Hepatocyte (in vitro differentiated cells): ENCODE measurements at regions not wholly inside any gene's neighbourhood (a gene's known extent, or its start where the extent isn't known, plus 50 kb on each side); places are given as distances from the start of the nearest gene placed in this dataset.
"Not testable (repeated sequence)": the region's sequence is repeated elsewhere in the genome, so short reads cannot be mapped to it uniquely, and the experiment has no call there.

Experiments used
- DNase-seq: peaks from one replicate; pipeline ENCODE4 v3.0.0-alpha.2; 2016; ENCODE audit warnings: low spot score
- H2AFZ ChIP-seq: fragments of 200-600 bp; sonication (generic); 2 replicates; pipeline ENCODE4 v1.6.0; 2016; ENCODE audit warnings: antibody characterized with exemption, mild to moderate bottlenecking
- H3K27ac ChIP-seq: fragments of 200-600 bp; sonication (generic); 2 replicates; pipeline ENCODE4 v1.5.1; 2016; ENCODE audit warnings: mild to moderate bottlenecking
- H3K27me3 ChIP-seq: fragments of 200-600 bp; sonication (generic); 2 replicates; pipeline ENCODE4 v1.6.1; 2016
- H3K36me3 ChIP-seq: fragments of 200-600 bp; sonication (generic); replicated peaks from 2 replicates; pipeline ENCODE4 v1.5.1; 2016; ENCODE audit warnings: low read depth; ENCODE audit not compliant: insufficient read depth
- H3K4me1 ChIP-seq: fragments of 200-600 bp; sonication (generic); 2 replicates; pipeline ENCODE4 v1.5.1; 2016; ENCODE audit warnings: mild to moderate bottlenecking, moderate library complexity; ENCODE audit not compliant: insufficient read depth
- H3K4me2 ChIP-seq: fragments of 200-600 bp; sonication (generic); 2 replicates; pipeline ENCODE4 v1.6.0; 2016
- H3K4me3 ChIP-seq: fragments of 200-600 bp; sonication (generic); 2 replicates; pipeline ENCODE4 v1.5.1; 2016; ENCODE audit warnings: mild to moderate bottlenecking
- H3K79me2 ChIP-seq: fragments of 200-600 bp; sonication (generic); 2 replicates; pipeline ENCODE4 v1.6.0; 2017; ENCODE audit warnings: mild to moderate bottlenecking
- H3K9me2 ChIP-seq: fragments of 200-600 bp; sonication (generic); replicated peaks from 2 replicates; pipeline ENCODE4 v1.6.0; 2017; ENCODE audit warnings: mild to moderate bottlenecking; ENCODE audit not compliant: insufficient read depth
- H3K9me3 ChIP-seq: fragments of 200-600 bp; sonication (generic); 2 replicates; pipeline ENCODE4 v1.5.1; 2016; ENCODE audit warnings: low read depth, mild to moderate bottlenecking
- H4K20me1 ChIP-seq: fragments of 200-600 bp; sonication (generic); 2 replicates; pipeline ENCODE4 v1.6.0; 2016; ENCODE audit warnings: mild to moderate bottlenecking; ENCODE audit not compliant: insufficient read depth, poor library complexity, severe bottlenecking
- EZH2 ChIP-seq: fragments of 200-600 bp; sonication (generic); IDR thresholded peaks from 2 replicates; pipeline ENCODE4 v1.6.1; 2016; ENCODE audit warnings: antibody characterized with exemption, mild to moderate bottlenecking, borderline replicate concordance
- EZH2phosphoT487 ChIP-seq: fragments of 200-600 bp; sonication (generic); IDR thresholded peaks from one replicate; pipeline ENCODE4 v1.6.1; 2018; ENCODE audit warnings: antibody characterized with exemption, mild to moderate bottlenecking, low read depth, moderate library complexity; ENCODE audit not compliant: unreplicated experiment, severe bottlenecking
- WGBS: methylation state at CpG from one replicate; pipeline ENCODE4 v1.1.6; 2016; ENCODE audit warnings: low lambda C conversion rate; ENCODE audit errors: missing lambda C conversion rate; 5-methylcytosine and 5-hydroxymethylcytosine counted together
- TF ChIP-seq, protein P1 (sequence below): fragments of 200-600 bp; sonication (generic); IDR thresholded peaks from 2 replicates; pipeline ENCODE4 v1.5.1; 2016; ENCODE audit warnings: antibody characterized with exemption, mild to moderate bottlenecking; ENCODE audit not compliant: poor library complexity

DNA sequence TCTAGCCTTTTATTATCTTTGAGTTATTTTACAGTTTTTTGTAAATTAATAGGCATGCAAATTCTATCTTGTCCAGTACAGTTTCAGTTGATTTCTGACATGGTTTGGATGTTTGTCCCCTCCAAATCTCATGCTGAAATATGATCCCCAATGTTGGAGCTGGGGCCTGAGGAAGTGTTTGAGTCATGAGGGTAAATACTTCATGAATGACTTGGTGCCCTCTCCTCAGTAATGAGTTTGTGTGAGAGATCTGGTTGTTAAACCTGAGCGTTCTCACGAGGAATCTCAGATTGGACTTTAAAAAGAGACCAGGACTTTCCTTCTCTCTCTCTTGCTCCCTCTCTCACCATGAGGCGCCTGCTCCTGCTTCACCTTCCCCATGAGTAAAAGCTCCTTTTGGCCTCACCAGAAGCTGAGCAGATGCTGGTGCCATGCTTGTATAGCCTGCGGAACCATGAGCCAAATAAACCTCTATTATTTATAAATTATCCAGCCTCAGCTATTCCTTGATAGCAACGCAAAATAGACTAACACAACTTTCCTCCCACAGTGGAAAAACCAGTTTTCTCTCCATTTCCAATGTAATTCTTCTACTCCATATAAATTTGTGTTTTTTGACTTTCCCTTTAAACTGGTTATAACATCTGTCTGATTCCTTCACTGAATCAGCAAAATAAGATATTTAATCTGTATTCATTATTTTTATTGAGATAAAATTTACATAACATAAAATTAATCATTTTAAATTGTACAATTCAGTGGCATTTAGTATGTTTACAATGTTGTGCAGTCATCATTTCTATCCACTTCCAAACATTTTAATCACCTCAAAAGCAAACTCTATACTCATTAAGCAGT is 78.7 kb upstream of the PRSS16 start:
- H3K36me3 ChIP-seq, result no peaks in the 10 kb centered on the region
- no peak for DNase-seq
- no peaks in the 10 kb centered on the region for H3K79me2 ChIP-seq
- TF ChIP-seq EZH2 (no peak), EZH2phosphoT487 (no peak)
- TF ChIP-seq, protein P1, sequence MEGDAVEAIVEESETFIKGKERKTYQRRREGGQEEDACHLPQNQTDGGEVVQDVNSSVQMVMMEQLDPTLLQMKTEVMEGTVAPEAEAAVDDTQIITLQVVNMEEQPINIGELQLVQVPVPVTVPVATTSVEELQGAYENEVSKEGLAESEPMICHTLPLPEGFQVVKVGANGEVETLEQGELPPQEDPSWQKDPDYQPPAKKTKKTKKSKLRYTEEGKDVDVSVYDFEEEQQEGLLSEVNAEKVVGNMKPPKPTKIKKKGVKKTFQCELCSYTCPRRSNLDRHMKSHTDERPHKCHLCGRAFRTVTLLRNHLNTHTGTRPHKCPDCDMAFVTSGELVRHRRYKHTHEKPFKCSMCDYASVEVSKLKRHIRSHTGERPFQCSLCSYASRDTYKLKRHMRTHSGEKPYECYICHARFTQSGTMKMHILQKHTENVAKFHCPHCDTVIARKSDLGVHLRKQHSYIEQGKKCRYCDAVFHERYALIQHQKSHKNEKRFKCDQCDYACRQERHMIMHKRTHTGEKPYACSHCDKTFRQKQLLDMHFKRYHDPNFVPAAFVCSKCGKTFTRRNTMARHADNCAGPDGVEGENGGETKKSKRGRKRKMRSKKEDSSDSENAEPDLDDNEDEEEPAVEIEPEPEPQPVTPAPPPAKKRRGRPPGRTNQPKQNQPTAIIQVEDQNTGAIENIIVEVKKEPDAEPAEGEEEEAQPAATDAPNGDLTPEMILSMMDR, result no peak
- H4K20me1 ChIP-seq, result no peaks in the 10 kb centered on the region
- H3K4me1 ChIP-seq, result no peaks in the 10 kb centered on the region
- no peak overlapping the region for H3K4me2 ChIP-seq
- H3K27ac ChIP-seq, result no peak overlapping the region
- H3K9me3 ChIP-seq, result no peaks in the 10 kb centered on the region
- H3K27me3 ChIP-seq, result no peaks in the 10 kb centered on the region
- no peak overlapping the region for H2AFZ ChIP-seq
- WGBS, result 61% methylated on average over 5 of the region's 5 CpGs
- no peaks in the 10 kb centered on the region for H3K9me2 ChIP-seq
- H3K4me3 ChIP-seq, result no peak overlapping the region

GRCh38 chr6:27172524-27173231 is 74.8 kb upstream of the PRSS16 start:
- H3K4me2 ChIP-seq, H3K36me3 ChIP-seq, H3K4me1 ChIP-seq, H4K20me1 ChIP-seq, H3K9me3 ChIP-seq, H3K4me3 ChIP-seq, H3K79me2 ChIP-seq, H3K27me3 ChIP-seq, DNase-seq, H3K9me2 ChIP-seq, H3K27ac ChIP-seq, H2AFZ ChIP-seq: not testable (repeated sequence)
- 90% methylated on average over 19 of the region's 19 CpGs for WGBS

- not testable (repeated sequence) for H3K9me2 ChIP-seq, H4K20me1 ChIP-seq, H3K4me1 ChIP-seq, H3K36me3 ChIP-seq, H3K79me2 ChIP-seq, H3K9me3 ChIP-seq, H3K4me2 ChIP-seq, H2AFZ ChIP-seq, H3K27ac ChIP-seq, DNase-seq, H3K27me3 ChIP-seq, H3K4me3 ChIP-seq
- 86% methylated on average over 8 of the region's 8 CpGs for WGBS
Observed at GRCh38 chr6:27173232-27173601, 74.3 kb upstream of the PRSS16 start.

DNA sequence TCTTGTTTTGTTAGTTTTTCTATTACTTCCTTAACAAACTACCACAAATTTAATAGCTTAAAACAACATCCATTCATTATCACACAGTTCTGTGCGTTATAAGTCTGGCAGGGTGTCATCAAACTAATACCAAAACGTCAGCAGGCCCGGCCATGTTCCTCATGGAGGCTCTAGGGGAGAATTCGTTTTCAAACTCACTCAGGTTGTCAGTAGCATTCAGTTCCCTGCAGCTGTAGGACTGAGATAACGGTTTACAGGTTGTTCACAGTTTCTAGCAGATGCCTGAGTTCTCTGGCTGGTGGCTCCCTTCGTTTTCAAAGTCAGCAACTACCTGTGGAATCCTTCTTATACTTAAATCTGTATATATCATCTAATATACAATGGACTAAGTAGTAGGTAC is 72.5 kb upstream of the PRSS16 start:
- no peak overlapping the region for H2AFZ ChIP-seq
- H4K20me1 ChIP-seq, result no peaks in the 10 kb centered on the region
- DNase-seq, result no peak
- H3K36me3 ChIP-seq, result no peaks in the 10 kb centered on the region
- no peaks in the 10 kb centered on the region for H3K9me2 ChIP-seq
- no peaks in the 10 kb centered on the region for H3K9me3 ChIP-seq
- H3K4me2 ChIP-seq, result no peak overlapping the region
- H3K4me1 ChIP-seq, result no peaks in the 10 kb centered on the region
- no peak overlapping the region for H3K27ac ChIP-seq
- no peak overlapping the region for H3K4me3 ChIP-seq
- no peaks in the 10 kb centered on the region for H3K27me3 ChIP-seq
- 70% methylated on average over 6 of the region's 6 CpGs for whole genome bisulfite sequencing
- H3K79me2 ChIP-seq, result no peaks in the 10 kb centered on the region
- TF ChIP-seq EZH2phosphoT487 (no peak), EZH2 (no peak)

- Histone ChIP-seq H3K27me3 (no peaks in the 10 kb centered on the region), H4K20me1 (no peaks in the 10 kb centered on the region), H2AFZ (no peak overlapping the region), H3K27ac (peak overlapping the region; percentile 45), H3K9me2 (no peaks in the 10 kb centered on the region), H3K4me3 (peak overlapping the region; percentile 72), H3K79me2 (no peaks in the 10 kb centered on the region), H3K36me3 (no peaks in the 10 kb centered on the region), H3K4me2 (peak overlapping the region; percentile 78), H3K9me3 (no peaks in the 10 kb centered on the region), H3K4me1 (no peaks in the 10 kb centered on the region)
- 47% methylated on average over 9 of the region's 9 CpGs for WGBS
- TF ChIP-seq EZH2 (no peak), EZH2phosphoT487 (no peak)
- TF ChIP-seq, protein P1, result no peak
- peak; percentile 38 for DNase-seq
Observed at GRCh38 chr6:27176096-27176495, 71.4 kb upstream of the PRSS16 start.
